ENCODE measurements at regions not wholly inside any gene's neighbourhood (a gene's known extent, or its start where the extent isn't known, plus 50 kb on each side); places are given as distances from the start of the nearest gene placed in this dataset.

- TF ChIP-seq, protein P1, sequence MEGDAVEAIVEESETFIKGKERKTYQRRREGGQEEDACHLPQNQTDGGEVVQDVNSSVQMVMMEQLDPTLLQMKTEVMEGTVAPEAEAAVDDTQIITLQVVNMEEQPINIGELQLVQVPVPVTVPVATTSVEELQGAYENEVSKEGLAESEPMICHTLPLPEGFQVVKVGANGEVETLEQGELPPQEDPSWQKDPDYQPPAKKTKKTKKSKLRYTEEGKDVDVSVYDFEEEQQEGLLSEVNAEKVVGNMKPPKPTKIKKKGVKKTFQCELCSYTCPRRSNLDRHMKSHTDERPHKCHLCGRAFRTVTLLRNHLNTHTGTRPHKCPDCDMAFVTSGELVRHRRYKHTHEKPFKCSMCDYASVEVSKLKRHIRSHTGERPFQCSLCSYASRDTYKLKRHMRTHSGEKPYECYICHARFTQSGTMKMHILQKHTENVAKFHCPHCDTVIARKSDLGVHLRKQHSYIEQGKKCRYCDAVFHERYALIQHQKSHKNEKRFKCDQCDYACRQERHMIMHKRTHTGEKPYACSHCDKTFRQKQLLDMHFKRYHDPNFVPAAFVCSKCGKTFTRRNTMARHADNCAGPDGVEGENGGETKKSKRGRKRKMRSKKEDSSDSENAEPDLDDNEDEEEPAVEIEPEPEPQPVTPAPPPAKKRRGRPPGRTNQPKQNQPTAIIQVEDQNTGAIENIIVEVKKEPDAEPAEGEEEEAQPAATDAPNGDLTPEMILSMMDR (IDR thresholded peaks at IDR 0.05; ENCODE audit: insufficient read depth, low read depth, low read length): no peak
- TF ChIP-seq EZH2 (IDR thresholded peaks at IDR 0.05; ENCODE audit: insufficient read depth, low read length): no peak
Observed at GRCh38 chr13:31049083-31049482, 112.6 kb downstream of the HSPH1 start.

Measured in astrocyte (in vitro differentiated cells and primary cell).